ENCODE measurements at regions not wholly inside any gene's neighbourhood (a gene's known extent, or its start where the extent isn't known, plus 50 kb on each side); places are given as distances from the start of the nearest gene placed in this dataset.

DNA sequence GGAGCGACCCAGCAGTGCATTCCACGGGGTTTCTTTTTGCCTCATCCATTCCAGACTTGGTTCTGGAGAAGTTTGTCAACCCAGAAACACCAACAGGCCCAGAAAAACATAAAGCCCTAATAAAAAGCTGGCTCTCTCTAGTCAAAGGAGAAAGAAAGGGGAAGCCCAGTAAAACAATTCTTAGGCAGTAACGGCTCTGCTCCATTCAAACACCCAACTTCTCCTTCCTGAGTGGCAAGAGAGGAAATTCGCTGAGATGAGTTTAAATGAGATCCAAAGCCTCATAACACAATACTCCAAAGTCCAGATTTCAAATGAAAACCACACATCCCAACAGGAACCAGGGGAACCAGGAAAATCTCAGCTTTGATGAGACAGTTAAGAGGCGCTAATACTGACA, 179.9 kb downstream of the RPIA start:
- POLR2A ChIA-PET, result no interaction called here
- no peak for DNase-seq (ENCODE audit: low read depth, low spot score)
- TF ChIP-seq, protein P1, sequence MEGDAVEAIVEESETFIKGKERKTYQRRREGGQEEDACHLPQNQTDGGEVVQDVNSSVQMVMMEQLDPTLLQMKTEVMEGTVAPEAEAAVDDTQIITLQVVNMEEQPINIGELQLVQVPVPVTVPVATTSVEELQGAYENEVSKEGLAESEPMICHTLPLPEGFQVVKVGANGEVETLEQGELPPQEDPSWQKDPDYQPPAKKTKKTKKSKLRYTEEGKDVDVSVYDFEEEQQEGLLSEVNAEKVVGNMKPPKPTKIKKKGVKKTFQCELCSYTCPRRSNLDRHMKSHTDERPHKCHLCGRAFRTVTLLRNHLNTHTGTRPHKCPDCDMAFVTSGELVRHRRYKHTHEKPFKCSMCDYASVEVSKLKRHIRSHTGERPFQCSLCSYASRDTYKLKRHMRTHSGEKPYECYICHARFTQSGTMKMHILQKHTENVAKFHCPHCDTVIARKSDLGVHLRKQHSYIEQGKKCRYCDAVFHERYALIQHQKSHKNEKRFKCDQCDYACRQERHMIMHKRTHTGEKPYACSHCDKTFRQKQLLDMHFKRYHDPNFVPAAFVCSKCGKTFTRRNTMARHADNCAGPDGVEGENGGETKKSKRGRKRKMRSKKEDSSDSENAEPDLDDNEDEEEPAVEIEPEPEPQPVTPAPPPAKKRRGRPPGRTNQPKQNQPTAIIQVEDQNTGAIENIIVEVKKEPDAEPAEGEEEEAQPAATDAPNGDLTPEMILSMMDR (IDR thresholded peaks at IDR 0.05; ENCODE audit: low read depth, low read length), result no peak
- CTCF ChIA-PET, result interaction anchor here (0.9 to 1.8 kb wide), 2 partner anchors 9 to 11 kb away, joined by 3 to 15 read pairs; no protein-coding TSS in a partner anchor
- no peaks in the 10 kb centered on the region for H3K27me3 ChIP-seq (ENCODE audit: control insufficient read depth, insufficient read depth, low read length)
- H3K9me3 ChIP-seq (ENCODE audit: control insufficient read depth, insufficient read depth, low read length), result no peaks in the 10 kb centered on the region
- no peak overlapping the region for H3K27ac ChIP-seq (ENCODE audit: low read depth, low read length)
- H3K4me3 ChIP-seq (ENCODE audit: low read depth, low read length), result no peak overlapping the region

DNA sequence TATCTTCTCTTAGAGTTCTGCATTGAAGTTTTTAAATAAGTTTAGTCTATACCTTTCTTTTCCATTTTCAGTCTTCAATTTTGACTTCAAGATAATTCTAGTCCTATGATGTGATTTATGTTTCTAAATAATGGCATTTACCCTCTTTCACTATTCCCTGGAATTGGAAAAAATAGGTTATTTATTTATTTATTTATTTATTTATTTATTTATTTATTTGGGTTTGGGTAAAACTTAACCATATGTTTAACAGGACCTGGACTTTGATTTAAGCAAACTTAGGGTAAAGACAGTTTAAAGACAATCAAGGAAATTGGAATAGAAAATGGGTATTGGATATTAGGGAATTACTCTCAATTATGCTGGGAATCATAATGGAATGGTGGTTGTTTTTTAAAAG, 182.1 kb downstream of the RPIA start:
- Histone ChIP-seq H3K9me3 (ENCODE audit: control insufficient read depth, insufficient read depth, low read length) (no peaks in the 10 kb centered on the region), H3K4me3 (ENCODE audit: low read depth, low read length) (no peak overlapping the region), H3K27me3 (ENCODE audit: control insufficient read depth, insufficient read depth, low read length) (no peaks in the 10 kb centered on the region), H3K27ac (ENCODE audit: low read depth, low read length) (no peak overlapping the region)
- TF ChIP-seq, protein P1 (IDR thresholded peaks at IDR 0.05; ENCODE audit: low read depth, low read length), result no peak
- CTCF ChIA-PET, result interaction anchor here (0.5 to 3.8 kb wide), 18 partner anchors 9 to 321 kb away, joined by 3 to 16 read pairs (median 4); no protein-coding TSS in a partner anchor
- POLR2A ChIA-PET, result no interaction called here
- DNase-seq (ENCODE audit: low read depth, low spot score), result no peak

DNA sequence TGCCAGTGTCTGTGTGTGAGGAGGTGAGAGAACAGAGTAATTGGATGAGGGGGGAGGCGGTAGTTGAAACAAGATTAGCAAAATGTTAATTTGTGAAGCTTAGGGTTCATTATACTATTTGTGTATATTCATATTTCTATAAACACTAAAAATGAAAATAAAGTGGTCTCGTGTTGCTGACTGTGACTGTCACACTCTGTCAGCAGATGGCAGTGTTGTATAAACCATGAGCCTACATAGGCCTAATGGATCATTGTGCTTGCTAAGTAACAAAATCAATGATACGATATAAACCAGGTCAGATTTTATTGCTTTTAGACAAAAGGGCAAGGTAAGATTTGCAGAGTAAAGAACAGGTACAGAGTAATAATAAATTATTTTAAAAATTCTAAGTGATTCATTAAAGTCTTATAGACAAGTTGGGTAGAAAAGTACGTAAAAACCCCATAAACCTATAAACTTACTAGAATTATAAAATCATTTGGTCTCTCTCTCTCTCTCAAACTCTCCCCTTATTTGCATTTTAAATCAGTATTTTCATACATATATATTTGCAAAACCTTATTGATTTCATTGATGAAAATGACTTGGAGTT, 182.7 kb downstream of the RPIA start:
- H3K9me3 ChIP-seq (ENCODE audit: control insufficient read depth, insufficient read depth, low read length), result no peaks in the 10 kb centered on the region
- POLR2A ChIA-PET, result no interaction called here
- no peak for DNase-seq (ENCODE audit: low read depth, low spot score)
- H3K27ac ChIP-seq (ENCODE audit: low read depth, low read length), result no peak overlapping the region
- H3K4me3 ChIP-seq (ENCODE audit: low read depth, low read length), result no peak overlapping the region
- CTCF ChIA-PET, result interaction anchor here (0.5 to 3.8 kb wide), 17 partner anchors 9 to 320 kb away, joined by 3 to 16 read pairs (median 5); no protein-coding TSS in a partner anchor
- H3K27me3 ChIP-seq (ENCODE audit: control insufficient read depth, insufficient read depth, low read length), result no peaks in the 10 kb centered on the region
- TF ChIP-seq, protein P1 (IDR thresholded peaks at IDR 0.05; ENCODE audit: low read depth, low read length), result peak; percentile 80

DNA sequence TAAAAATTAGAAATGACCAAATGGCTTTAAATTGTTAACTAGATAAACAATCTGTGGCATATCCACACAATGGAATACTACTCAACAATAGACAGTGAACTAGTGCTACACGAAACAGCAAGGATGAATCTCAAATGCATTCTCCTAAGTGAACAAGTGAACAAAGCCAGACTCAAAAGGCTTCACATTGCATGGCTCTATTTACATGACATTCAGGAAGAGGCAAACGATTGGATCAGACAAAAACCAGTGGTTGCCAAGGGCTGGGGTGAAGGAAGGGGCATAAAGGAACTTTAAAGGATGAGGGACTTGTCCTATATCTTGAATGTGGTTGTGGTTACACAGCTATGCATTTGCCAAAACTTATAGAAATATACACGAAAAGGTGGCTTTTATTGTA, 184.3 kb downstream of the RPIA start:
- no peak overlapping the region for H3K4me3 ChIP-seq (ENCODE audit: low read depth, low read length)
- TF ChIP-seq, protein P1 (IDR thresholded peaks at IDR 0.05; ENCODE audit: low read depth, low read length), result no peak
- POLR2A ChIA-PET, result no interaction called here
- CTCF ChIA-PET, result interaction anchor here (1.2 to 3.8 kb wide), 6 partner anchors 10 to 136 kb away, joined by 3 to 16 read pairs (median 6); no protein-coding TSS in a partner anchor
- no peak overlapping the region for H3K27ac ChIP-seq (ENCODE audit: low read depth, low read length)
- DNase-seq (ENCODE audit: low read depth, low spot score), result no peak
- no peaks in the 10 kb centered on the region for H3K27me3 ChIP-seq (ENCODE audit: control insufficient read depth, insufficient read depth, low read length)
- H3K9me3 ChIP-seq (ENCODE audit: control insufficient read depth, insufficient read depth, low read length), result no peaks in the 10 kb centered on the region

DNA sequence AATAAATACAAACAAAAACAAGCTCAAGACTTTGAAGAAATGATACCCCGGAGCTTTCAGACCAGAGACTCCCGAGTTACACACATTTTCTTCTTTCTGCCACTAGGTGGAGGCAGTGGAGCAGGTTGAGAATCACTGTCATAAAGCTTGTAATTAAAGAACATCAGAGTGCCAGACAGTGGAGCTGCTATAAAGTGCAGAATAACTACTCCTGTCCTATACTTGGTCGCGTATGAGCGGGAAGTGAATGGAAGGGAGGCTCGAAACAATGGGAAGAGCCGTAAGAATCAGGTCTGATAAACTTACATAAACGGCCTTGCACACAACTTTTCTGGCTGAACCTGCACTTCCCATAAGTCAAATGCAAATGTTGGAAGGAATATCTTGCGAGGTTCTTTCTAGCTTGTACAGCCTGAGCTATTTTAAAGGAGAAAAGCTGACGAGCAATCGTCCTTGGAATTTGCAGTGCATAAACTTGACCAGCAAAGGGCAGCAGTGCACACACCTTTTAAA, 189.0 kb downstream of the RPIA start:
- Histone ChIP-seq H3K27ac (ENCODE audit: low read depth, low read length) (no peak overlapping the region), H3K9me3 (ENCODE audit: control insufficient read depth, insufficient read depth, low read length) (no peaks in the 10 kb centered on the region), H3K27me3 (ENCODE audit: control insufficient read depth, insufficient read depth, low read length) (no peaks in the 10 kb centered on the region), H3K4me3 (ENCODE audit: low read depth, low read length) (no peak overlapping the region)
- ChIA-PET CTCF (interaction anchor here (0.6 to 2.8 kb wide), 42 partner anchors 8 to 273 kb away, joined by 3 to 50 read pairs (median 4); no protein-coding TSS in a partner anchor), POLR2A (no interaction called here)
- DNase-seq (ENCODE audit: low read depth, low spot score), result no peak
- TF ChIP-seq, protein P1 (IDR thresholded peaks at IDR 0.05; ENCODE audit: low read depth, low read length), result peak; percentile 86

Measured in AG04450 (cell line).